Left renal cortex interstitium (tissue), 4 donors: ENCODE measurements at regions not wholly inside any gene's neighbourhood (a gene's known extent, or its start where the extent isn't known, plus 50 kb on each side); places are given as distances from the start of the nearest gene placed in this dataset.

Experiments used
- DNase-seq, 4 donors: peaks; one replicate each; pipeline ENCODE4 v3.0.0-alpha.2; 2013; ENCODE audit warnings: low read depth in 4 of 4, low spot score in 2 of 4, missing footprints in 1 of 4

DNA sequence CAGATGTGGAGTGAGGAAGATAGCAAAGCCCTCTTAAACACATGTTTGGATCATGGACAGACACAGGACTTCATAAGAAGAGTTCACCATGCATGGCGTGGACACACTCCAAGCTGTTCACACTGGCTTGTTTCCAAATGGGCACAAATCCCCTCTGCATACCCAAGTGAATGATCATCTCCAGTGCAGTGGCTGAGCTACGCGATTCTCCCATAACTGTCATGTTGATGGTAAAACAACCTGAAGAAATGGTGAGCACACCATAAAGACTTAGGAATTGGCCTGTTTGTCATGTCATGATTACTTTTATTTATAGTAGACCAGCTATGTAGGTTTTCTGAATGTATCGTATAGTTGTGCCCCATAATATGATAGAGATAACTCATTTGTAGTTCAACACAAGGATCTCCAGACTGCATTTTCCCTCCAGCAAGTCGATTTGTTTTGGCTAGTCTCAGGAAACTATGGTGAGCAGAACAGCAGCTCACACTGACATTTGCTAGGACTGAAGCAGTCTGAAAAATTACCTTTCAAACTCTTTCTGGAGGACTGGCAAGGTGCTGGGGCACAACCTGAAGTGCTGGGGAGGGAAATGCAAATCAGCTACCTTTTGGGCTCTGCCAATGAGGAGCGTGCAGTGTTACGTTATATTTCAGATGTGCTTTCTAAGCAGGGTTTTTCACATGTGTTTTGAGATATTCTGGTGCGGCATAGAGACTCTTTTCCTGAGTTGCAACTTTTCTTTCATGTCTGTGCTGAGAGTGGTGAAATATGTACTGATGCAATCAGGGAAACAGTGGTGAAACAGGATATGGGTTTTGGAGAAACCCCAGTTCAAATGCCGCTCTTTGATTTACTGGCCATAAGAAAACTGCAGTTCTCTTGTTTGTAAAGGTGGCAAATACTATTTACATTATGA is 629.6 kb upstream of the DPP6 start:
- DNase-seq: no peak

DNA sequence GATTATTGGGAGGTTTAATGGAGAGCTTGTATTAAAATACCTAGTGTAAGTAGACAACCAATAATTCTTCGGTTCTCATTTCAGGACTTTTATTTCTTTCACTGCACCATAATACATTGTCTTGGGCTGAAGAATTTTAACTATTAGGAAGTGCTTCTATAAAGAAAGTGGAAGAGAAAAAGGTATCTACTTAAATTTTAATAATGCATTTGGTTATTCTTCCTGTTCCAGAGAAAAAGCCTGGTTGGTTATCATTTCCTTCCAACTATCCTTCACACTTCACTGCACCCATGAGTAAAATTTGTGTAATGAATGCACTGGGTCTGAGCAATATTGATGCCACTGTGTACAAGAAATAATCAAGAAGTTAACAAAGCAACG is 629.0 kb upstream of the DPP6 start:
- no peak for DNase-seq

DNA sequence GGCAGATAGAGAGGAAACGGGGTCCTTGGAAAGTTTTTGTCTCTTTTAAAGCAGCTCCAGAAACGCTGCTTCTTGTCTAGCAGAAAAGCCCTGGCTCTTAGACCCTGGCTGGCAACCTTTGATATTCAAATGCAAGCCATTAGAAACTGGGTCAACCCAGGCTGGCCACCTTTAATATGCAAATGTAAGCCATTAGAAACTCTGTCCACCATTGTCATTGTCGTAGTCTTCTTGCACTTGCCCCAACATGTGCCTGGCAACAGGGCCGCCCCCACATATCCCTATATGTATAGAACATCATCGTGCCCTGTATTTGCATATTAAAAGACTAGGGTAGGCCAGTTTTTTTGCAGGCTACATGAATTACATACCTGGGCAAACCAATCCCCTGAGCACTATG is 621.3 kb upstream of the DPP6 start:
- no peak for DNase-seq

DNA sequence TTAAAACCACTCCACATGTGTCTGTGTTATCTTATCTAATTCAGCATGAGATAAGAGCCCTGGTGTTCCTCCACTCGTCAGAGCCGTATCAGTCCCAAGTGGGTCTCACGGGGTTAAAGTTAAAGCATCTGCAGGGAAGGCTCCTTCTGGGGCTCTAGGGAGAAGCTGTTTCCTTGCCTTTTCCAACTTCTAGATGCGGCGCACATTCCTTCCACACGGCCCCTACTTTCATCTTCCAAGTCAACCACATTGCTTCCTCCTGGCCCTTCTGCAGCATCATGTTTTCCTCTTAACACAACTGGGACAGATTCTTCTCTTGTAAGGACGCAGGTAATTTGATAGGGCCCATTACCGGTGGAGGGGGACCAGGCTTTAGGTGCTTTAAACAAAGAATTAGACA is 620.1 kb upstream of the DPP6 start:
- no peak for DNase-seq

DNA sequence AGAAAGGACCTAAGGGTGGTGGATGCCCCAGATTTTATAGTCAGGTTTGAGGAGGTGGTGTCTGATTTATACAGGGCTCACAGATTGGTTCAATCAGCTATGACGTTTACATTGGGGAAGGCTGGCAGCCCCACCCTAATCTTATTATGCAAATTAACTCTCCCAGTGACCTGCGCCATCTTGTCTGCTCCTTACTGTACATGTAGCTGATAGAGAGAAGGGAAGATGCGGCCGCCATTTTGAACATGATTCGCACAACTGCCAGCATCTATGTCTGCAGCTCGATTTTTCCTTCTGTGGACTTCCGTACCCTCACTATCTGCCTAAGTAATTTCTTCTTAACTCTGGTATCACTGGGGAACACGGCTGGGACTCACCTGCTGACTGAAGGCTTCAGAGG is 619.0 kb upstream of the DPP6 start:
- no peak for DNase-seq

DNA sequence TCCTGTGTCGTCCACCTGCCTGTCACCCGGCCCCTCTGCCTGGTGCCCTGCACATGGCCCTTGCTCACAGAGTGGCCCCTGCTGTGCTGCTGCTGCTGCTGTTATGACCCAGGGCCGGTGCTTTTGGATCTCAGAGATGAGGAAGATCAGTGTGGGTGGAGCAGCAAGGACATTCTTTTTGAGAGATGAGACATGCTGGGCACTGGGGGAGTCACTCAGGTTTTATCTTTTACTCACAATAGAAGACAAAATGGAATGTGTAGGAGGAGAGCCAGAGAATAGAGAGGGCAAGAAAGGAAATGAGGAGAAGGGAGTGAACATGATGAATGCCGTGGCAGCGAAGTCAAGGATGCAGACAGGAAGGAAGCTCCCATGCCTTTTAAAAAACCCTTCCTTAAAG is 611.5 kb upstream of the DPP6 start:
- DNase-seq: no peak

DNA sequence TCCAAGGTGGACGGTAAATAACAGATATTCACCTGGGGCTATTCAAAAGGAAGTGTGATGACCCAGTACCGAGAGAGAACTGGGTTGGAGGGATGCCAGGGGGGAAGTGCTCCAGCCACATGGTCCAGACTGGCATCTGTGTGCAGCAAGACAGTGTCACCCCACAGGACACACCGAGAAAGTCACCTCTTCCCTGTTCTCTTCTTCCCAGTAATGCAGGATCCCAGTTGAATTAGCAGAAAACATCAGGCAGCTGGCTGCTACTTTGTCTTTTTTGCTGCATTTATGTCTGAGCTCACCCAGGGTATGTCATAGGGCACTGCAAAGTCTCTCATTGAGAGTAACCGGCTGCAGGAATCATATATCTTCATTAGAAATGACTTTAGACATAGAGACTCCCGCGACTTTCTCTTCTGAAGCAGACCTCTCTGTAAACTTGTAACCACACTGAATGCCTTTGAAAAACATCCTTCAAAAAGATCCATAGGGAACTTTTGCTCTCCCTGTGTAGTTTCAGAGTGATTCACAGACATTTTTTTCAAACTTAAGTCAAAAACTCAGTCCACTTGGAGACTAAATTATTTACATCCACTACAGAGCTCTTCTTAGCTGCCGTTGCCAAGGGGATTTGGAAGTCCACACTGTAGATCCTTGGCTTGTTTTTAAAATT is 609.0 kb upstream of the DPP6 start:
- peak in 3 of 4 donors; percentile 71 to 80 (median 77) for DNase-seq

DNA sequence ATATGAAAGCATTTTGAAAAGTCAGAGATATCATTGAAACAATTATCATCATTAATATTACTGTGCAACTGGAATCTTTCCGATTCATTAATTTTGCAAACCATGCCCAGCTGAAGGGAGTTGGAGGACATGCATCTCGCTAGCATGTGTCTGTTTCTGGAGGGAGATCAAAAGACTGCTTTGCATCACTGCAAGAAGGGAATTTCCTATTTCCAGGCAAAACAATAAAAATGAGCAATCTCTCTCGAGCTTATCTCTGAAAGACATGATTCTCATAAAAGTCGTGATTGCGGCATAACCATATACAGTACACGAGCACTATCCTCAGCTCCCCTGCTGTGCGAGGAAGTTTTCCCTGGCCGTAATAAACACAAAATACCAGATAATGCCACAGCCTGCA is 607.6 kb upstream of the DPP6 start:
- DNase-seq: no peak

DNA sequence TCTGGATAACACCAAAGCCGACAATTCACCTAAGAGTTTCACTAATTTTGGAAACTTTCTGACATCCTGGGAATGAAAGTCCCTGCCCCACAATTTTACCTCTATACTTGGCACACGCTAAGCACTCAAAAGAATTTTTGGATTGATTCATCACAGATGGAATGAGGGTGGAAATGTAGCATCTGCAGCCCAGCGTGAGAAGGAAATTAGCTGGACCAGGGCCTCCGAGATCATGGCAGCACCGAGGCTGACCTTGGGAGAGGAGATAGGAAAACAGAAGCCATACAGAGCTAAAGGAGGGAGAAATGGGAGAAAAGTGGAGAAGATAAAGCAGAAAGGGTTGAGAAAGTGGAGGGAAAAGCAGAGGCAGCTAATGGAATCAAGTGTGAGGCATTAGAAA is 606.6 kb upstream of the DPP6 start:
- no peak for DNase-seq

DNA sequence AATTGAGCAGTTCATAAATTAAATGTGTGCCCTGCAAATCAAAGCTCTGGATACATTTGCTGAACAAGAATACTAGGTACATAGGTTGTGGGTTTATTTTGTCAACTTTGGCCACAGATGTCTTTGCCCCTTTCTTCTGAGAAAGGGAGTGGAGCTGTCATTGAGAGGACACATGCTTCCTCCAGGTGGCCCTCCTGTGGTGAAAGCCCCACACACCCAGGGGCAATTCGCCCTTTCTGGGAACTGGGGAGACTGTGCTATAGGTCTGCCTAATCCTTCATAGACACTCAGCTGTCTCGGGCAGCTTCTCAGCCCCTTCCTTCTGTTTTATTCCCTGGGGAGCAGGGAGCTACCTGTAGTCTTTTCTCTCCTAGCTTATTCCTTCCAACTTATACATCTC is 605.7 kb upstream of the DPP6 start:
- DNase-seq: no peak

DNA sequence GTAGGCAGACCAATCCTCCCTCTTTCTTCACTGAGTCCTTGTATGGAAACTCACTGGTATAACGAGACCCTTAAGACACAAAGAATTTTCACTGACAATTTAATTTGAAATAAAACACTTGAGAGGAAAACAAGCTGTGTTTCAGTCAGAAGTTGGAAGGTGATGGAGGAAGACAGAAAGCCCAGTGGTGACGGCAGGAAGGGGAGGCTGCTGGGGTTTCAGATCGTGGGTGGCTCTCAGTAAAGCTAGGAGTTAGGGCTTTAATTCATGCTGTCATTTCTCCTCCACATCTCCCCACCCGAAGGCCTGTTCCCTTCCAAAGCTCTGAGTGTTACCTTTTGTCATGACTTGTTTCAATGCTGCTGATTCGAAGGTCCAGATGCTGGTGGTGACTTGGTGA is 605.2 kb upstream of the DPP6 start:
- DNase-seq: peak in 1 of 4 donors; percentile 68

DNA sequence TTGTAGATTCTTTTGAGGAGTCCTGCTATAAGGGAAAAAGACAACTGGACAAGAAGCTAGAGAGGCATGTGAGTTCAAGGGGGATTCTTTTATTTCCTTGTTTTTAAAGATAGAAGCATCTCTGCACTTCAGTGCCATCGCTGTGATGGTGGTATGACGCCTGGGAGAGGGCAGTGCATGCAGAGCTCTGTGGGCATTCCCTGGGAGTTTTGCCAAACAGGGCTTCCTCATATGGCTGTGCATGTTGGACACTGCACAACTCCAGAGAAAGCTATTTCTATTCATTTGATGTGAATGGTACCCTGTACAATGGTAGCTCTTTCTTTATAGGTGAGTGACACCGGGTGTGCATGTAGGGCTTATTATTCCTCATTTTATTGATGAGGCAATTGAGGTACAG is 599.5 kb upstream of the DPP6 start:
- DNase-seq: no peak

DNA sequence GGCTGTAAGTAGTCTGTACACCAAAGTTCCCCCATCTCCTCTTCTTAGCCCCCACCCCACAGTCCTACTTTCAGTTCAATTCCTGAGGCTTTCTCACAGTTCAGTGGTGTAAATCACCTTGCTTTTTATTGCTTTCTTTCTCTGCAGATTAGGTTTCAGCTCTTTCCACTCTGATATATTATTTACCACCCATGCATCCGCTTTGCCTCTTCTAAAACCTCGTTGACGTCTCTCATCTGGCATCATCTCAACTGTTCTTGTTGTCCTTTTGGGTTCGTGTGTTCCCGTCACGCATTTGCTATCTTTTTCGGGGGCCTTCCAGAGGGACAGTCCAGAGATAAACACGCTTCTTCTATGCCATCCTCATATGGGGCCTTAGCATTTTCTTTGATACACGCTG is 597.9 kb upstream of the DPP6 start:
- DNase-seq: peak in 2 of 4 donors; percentile 76 to 83

DNA sequence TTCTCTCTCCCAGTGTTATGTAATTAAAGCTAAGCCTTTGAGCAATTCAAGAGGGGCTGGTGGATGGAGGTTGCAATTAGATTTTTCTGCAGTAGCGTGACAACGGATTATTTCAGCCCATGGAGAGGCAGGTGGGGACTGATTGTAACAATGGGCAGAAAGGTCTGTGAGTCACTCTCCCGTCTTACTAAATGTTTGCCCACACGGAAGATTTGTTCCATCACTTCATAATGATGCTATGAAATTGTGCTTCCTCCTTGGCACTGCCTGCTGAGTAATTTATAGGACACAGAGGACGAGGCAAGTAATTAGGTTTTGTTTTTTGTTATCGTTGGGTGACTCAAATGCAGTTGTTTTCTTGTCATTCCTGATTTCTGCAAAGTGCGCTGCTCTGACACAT is 594.5 kb upstream of the DPP6 start:
- DNase-seq: no peak

DNA sequence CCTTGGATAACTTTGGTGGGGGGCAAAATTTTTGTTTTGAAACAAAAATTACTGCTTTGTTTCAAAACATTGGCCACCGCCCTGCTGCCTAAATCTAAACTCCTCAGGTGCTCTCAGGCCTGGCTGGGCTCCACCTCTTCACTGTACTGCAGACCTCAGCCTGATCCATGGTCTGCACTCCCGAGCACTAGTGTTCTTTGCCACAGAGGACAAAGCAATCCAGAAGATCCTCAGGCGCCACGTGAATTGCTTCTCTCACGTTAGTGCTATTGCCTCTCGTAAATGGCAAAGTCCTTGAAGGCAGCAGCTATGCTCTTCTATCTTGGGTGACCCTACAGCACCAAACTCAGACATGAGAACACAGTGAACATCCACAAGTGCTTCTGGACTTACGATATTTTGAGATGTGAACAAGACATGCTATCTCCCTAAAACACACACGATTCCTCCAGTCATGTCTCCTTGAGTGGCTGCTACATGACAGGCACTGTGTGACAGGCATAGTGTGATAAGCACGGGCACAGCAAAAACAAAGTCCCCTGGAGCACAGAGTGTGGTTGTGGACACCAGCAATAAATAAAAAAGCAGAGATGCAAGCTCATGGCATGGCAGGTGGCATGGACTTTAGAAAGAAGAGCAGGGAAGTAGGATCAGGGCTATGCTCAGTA is 582.1 kb upstream of the DPP6 start:
- no peak for DNase-seq

DNA sequence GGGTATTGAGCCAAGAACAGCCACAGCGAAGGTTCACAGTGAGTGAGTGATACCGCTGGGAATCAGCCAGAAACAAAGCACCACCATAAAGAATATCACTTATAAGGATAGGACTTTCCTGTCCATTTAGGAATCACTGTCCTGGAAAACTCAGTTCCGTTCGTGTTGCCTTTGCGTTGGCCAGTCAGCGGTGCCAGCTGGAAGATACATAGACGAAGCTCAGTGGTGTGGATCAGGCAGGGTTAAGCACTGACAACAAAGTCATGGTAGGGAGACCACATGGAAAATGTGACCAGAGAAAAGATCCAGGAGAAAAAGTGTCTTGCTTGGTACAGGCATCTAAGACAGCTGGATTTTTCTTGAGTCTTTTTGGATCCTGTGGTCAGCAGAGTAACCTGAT is 579.7 kb upstream of the DPP6 start:
- DNase-seq: no peak

DNA sequence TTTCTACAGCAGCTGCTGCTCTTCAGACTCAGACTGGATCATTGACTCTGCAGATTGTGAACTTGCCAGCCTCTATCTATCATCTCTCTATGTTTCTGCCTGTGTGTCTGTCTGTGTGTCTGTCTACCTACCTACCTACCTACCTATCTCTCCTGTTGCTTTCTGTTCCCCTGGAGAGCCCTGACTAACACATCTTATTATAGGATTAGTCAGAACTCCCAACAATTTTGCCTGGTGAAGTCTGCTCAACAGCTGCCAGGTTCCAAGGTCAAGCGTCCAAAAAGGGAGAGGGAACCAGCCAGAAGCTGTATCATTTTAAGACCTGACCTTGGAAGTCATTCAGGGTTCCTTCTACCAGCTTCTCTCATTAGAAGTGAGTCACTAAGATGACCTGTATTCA is 579.0 kb upstream of the DPP6 start:
- no peak for DNase-seq

DNA sequence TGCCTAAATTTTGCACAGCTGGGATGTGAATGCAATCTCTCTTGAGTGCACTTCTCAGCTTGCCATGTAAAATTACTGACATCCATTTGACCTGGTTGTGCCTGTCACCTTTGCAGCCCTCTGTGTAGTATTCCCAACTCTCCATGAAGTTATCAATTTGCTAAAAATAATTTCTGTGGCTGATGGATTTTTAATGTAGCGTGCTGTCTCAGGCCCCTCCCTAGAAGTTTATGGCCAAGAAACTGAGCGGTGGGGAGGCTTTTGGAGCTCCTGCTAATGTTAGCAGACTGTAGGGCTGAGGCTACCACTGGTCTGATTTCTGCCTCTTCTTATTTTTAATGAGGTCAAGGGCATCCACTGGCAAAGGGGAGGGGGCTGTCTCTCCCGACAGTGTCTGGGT is 577.0 kb upstream of the DPP6 start:
- no peak for DNase-seq

DNA sequence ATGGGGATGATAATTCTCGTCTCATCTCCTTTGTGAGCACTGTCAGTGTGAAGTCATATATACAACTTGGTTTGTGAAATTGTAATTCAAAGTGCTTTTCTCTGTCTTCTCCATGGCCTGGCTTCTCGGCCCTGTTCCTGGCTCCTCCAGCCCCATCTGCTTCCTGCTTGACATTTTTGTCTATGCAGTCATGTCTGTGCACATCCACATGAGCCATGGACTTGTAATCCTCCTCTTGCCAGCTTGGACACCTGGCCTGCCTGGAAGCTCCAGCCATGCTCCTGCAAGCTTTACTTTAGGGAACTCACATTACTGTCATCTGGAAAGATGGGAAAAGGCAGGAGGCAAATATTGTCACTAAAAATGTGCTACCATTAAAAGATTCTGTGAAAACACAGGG is 576.0 kb upstream of the DPP6 start:
- DNase-seq: no peak

DNA sequence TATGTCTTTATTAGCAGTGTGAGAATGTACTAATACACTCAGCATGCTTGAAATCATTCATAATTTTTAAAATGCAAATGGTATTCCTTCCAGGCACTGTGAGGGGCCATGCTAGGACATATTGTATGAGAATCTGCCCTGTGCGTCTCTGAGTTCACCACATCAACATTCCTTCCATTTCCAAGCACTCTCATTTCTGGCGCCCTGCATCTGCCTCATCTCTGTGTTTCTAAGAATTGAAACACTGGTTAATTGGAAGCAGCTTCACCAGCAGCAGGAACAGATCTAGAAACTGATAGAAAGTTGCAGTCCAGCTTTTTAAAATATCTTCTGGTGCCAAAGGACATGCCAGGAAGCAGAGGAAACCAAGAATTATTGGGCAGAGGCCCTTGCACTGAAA is 555.9 kb upstream of the DPP6 start:
- no peak for DNase-seq

DNA sequence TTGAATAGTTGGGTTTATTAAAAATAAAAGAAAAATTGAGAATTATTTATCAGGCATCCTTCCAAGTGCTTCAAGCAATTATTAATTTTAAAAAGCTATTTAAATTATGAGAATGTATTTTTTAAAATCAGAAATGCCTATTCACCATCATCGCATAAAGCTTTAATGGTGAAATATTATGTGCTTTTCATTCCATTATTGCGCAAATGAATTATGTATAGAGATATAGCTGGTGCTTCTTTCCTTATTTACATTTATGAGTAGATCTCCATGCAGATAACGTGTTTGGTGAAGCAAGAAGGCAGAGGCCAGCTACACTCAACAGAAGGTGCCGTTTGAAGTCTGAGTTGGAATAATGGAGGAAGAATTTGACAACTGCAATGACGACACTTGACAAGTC is 549.1 kb upstream of the DPP6 start:
- DNase-seq: no peak
